ENCODE measurements at regions not wholly inside any gene's neighbourhood (a gene's known extent, or its start where the extent isn't known, plus 50 kb on each side); places are given as distances from the start of the nearest gene placed in this dataset.
"Not testable (repeated sequence)": the region's sequence is repeated elsewhere in the genome, so short reads cannot be mapped to it uniquely, and the experiment has no call there.

DNA sequence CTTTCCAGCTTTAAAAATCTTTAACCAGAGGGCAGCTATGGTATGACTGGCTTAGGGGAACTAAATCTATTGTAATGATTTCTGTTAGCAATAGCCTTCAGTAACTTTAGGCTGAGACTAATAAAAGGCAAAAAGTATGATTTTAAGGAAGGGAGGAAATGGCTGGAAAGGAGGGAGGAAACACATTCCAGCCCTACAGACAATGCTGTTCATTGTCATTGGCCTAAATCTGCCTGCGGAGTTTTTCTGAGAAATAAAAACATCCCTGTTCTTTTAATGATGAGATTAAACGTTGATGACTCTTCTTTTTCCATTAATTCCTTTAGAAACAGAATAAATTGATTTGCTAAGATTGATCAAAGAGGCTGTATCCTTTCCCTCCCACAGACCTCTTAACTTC is 99.6 kb upstream of the GRAMD1B start:
- H3K27me3 ChIP-seq (ENCODE audit: insufficient read depth, insufficient read length): no peaks in the 10 kb centered on the region
- H3K9ac ChIP-seq (ENCODE audit: insufficient read length, low read depth): no peak overlapping the region
- H3K4me1 ChIP-seq (ENCODE audit: insufficient read depth, insufficient read length): no peaks in the 10 kb centered on the region
- peaks cover 3% of the 10 kb centered on the region; the same call in 1 of the 2 replicates for H3K9me3 ChIP-seq (ENCODE audit: insufficient read depth, low read length)
- DNase-seq (ENCODE audit: low read depth, low spot score): no peak
- H3K4me3 ChIP-seq (ENCODE audit: insufficient read length, low read depth): no peak overlapping the region
- H3K36me3 ChIP-seq (ENCODE audit: insufficient read depth, insufficient read length, low read length): no peaks in the 10 kb centered on the region
- no peak for TF ChIP-seq ZNF274 (IDR thresholded peaks at IDR 0.05; ENCODE audit: low read depth, low read length)
- no peak for TF ChIP-seq YY1 (IDR thresholded peaks at IDR 0.05; ENCODE audit: insufficient read depth, insufficient read length)
- no peak for TF ChIP-seq SUZ12 (IDR thresholded peaks at IDR 0.05; ENCODE audit: extremely low read depth, insufficient read depth, insufficient read length)

DNA sequence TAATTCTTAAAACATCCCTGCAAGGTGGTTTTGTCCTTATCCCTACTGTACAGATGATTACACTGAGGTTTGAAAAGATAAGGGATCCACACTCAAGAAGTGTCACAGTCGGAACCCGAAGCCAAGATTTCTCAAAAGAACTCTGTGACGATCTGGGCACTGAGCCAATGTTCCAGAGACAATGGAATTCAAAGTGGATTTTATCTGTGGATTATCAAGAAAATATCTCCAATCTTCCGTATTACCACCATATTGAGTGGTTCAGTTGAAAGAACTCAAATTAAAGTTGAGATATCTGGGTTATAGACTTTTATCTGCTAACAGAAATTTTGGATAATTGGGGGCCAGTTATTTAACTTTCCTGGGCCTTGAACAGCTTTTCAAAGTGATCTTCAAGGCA is 100.0 kb upstream of the GRAMD1B start:
- Histone ChIP-seq H3K36me3 (ENCODE audit: insufficient read depth, insufficient read length, low read length) (no peaks in the 10 kb centered on the region), H3K9ac (ENCODE audit: insufficient read length, low read depth) (no peak overlapping the region), H3K4me3 (ENCODE audit: insufficient read length, low read depth) (no peak overlapping the region), H3K27me3 (ENCODE audit: insufficient read depth, insufficient read length) (no peaks in the 10 kb centered on the region), H3K9me3 (ENCODE audit: insufficient read depth, low read length) (no peaks in the 10 kb centered on the region; the same call in 1 of the 2 replicates), H3K4me1 (ENCODE audit: insufficient read depth, insufficient read length) (no peaks in the 10 kb centered on the region)
- DNase-seq (ENCODE audit: low read depth, low spot score): no peak
- TF ChIP-seq YY1 (IDR thresholded peaks at IDR 0.05; ENCODE audit: insufficient read depth, insufficient read length) (no peak), SUZ12 (IDR thresholded peaks at IDR 0.05; ENCODE audit: extremely low read depth, insufficient read depth, insufficient read length) (no peak), ZNF274 (IDR thresholded peaks at IDR 0.05; ENCODE audit: low read depth, low read length) (no peak)

DNA sequence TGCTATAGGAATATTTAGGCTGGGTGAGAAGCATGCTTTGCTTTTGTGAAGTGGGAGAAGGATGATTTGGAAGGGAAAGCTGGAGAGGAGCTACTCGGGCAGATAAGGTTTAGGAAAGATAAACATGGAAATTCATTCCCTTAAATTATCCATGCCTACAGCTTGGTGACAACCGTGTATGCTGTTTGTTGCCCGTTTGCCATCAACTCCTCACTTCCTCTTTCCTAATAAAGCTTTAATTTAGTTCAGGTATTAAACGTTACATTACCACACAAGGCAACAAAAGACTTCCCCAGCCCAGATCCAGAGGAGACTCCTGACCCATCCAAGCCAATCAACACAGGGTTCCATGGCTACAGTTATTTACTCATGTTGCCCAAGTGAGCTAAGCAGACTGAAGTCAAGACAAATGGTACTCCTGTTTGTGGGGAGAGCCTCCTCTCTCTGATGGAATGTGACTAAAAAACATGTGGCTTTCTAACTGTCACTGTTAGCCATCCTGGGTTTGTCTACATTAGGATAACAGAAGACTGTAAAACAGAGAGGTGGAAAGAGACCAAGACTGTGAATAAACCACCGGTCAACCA is 101.7 kb upstream of the GRAMD1B start:
- no peak for DNase-seq (ENCODE audit: low read depth, low spot score)
- H3K36me3 ChIP-seq (ENCODE audit: insufficient read depth, insufficient read length, low read length): no peaks in the 10 kb centered on the region
- no peaks in the 10 kb centered on the region for H3K27me3 ChIP-seq (ENCODE audit: insufficient read depth, insufficient read length)
- H3K4me1 ChIP-seq (ENCODE audit: insufficient read depth, insufficient read length): no peaks in the 10 kb centered on the region
- TF ChIP-seq SUZ12 (IDR thresholded peaks at IDR 0.05; ENCODE audit: extremely low read depth, insufficient read depth, insufficient read length) (no peak), YY1 (IDR thresholded peaks at IDR 0.05; ENCODE audit: insufficient read depth, insufficient read length) (no peak)
- H3K9me3 ChIP-seq (ENCODE audit: insufficient read depth, low read length): no peaks in the 10 kb centered on the region
- no peak overlapping the region for H3K4me3 ChIP-seq (ENCODE audit: insufficient read length, low read depth)
- no peak overlapping the region for H3K9ac ChIP-seq (ENCODE audit: insufficient read length, low read depth)

DNA sequence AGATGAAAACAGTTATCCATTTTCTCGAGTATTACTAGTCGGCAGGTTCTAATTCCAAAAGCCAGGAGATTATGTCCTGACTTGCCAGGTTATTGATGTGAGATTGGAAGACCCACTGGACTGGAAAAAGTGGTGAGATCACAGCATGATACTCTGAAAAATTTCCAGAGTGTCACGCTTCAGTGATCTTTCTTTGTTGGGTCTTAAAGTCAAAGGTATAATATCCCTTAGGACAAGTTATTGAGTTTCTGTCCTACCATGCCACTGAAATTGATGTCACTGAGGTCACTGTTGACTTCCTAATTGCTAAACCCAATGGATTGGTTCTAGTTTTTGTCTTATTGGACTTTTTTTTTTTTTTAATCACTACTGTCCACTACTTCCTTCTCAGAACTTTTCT is 104.5 kb upstream of the GRAMD1B start:
- TF ChIP-seq SUZ12 (IDR thresholded peaks at IDR 0.05; ENCODE audit: extremely low read depth, insufficient read depth, insufficient read length) (no peak), ZNF274 (IDR thresholded peaks at IDR 0.05; ENCODE audit: low read depth, low read length) (no peak), YY1 (IDR thresholded peaks at IDR 0.05; ENCODE audit: insufficient read depth, insufficient read length) (no peak)

DNA sequence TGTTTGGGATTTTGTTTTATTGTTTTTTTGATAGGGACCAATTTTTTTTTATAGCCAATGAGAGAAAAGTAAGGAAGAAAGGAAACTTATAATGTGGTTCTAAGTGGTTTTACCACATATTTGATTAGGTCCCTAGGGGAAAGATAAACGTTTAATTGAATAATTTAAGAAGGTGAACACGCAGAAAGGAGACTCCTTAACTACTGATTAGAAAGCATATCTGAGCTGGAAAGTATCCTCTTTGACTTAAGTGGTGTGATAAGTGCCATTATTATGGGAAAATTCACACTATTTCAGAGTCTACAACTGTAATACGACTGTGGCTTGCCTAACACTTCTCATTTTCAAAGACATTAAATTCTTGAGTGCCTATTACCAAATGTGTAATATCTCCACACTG is 106.5 kb upstream of the GRAMD1B start:
- Histone ChIP-seq H3K9ac (ENCODE audit: insufficient read length, low read depth) (no peak overlapping the region), H3K36me3 (ENCODE audit: insufficient read depth, insufficient read length, low read length) (no peaks in the 10 kb centered on the region), H3K4me3 (ENCODE audit: insufficient read length, low read depth) (no peak overlapping the region), H3K9me3 (ENCODE audit: insufficient read depth, low read length) (no peaks in the 10 kb centered on the region), H3K4me1 (ENCODE audit: insufficient read depth, insufficient read length) (no peaks in the 10 kb centered on the region), H3K27me3 (ENCODE audit: insufficient read depth, insufficient read length) (no peaks in the 10 kb centered on the region)
- TF ChIP-seq ZNF274 (IDR thresholded peaks at IDR 0.05; ENCODE audit: low read depth, low read length): no peak
- TF ChIP-seq SUZ12 (IDR thresholded peaks at IDR 0.05; ENCODE audit: extremely low read depth, insufficient read depth, insufficient read length): no peak
- TF ChIP-seq YY1 (IDR thresholded peaks at IDR 0.05; ENCODE audit: insufficient read depth, insufficient read length): no peak
- no peak for DNase-seq (ENCODE audit: low read depth, low spot score)

More for the DNA sequence above, 104.5 kb upstream of the GRAMD1B start:
- Histone ChIP-seq H3K9me3 (ENCODE audit: insufficient read depth, low read length) (no peaks in the 10 kb centered on the region), H3K9ac (ENCODE audit: insufficient read length, low read depth) (no peak overlapping the region), H3K4me3 (ENCODE audit: insufficient read length, low read depth) (no peak overlapping the region), H3K27me3 (ENCODE audit: insufficient read depth, insufficient read length) (no peaks in the 10 kb centered on the region), H3K4me1 (ENCODE audit: insufficient read depth, insufficient read length) (no peaks in the 10 kb centered on the region), H3K36me3 (ENCODE audit: insufficient read depth, insufficient read length, low read length) (no peaks in the 10 kb centered on the region)
- no peak for DNase-seq (ENCODE audit: low read depth, low spot score)

DNA sequence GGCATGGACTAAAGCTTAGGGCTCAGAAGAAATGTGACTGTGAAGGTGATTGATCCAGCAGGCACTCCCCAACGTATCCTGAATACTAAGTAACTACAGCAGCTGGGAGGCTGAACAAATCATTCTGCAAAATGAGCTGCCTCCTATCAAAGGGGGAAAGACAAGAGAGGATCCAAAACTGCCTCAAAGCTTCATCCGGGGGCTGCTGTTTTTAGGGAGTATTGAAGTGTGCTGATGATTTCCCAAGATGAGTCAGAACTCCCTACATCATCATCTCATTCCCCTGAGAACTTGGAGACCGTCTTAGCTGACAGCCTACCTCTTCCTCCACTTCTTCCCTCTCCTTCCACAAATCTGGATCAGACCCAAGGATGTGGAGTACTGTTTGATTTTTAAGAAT is 108.4 kb upstream of the GRAMD1B start:
- no peak for DNase-seq (ENCODE audit: low read depth, low spot score)
- H3K4me3 ChIP-seq (ENCODE audit: insufficient read length, low read depth): no peak overlapping the region
- no peaks in the 10 kb centered on the region for H3K9me3 ChIP-seq (ENCODE audit: insufficient read depth, low read length)
- no peaks in the 10 kb centered on the region for H3K36me3 ChIP-seq (ENCODE audit: insufficient read depth, insufficient read length, low read length)
- no peak for TF ChIP-seq SUZ12 (IDR thresholded peaks at IDR 0.05; ENCODE audit: extremely low read depth, insufficient read depth, insufficient read length)
- TF ChIP-seq YY1 (IDR thresholded peaks at IDR 0.05; ENCODE audit: insufficient read depth, insufficient read length): no peak
- no peak for TF ChIP-seq ZNF274 (IDR thresholded peaks at IDR 0.05; ENCODE audit: low read depth, low read length)
- no peaks in the 10 kb centered on the region for H3K27me3 ChIP-seq (ENCODE audit: insufficient read depth, insufficient read length)
- no peaks in the 10 kb centered on the region for H3K4me1 ChIP-seq (ENCODE audit: insufficient read depth, insufficient read length)
- no peak overlapping the region for H3K9ac ChIP-seq (ENCODE audit: insufficient read length, low read depth)

DNA sequence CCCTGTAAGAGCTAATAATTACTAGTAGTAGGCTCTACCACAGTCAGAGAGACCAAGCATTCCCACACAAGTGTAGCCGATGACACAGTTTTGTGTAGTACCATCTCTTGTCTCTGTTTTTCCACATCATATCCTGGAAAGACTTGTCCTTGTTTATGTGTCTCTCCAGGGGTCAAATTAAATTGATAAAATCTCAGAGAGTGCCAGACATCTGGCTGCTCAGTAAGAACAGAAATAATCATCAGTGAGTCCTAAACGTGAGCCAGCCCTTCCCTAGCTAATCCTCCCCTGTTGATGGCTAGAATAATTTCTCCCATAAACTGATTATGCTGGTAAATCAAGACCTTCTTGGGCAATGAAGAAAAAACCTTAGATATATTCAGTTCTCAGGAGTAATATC is 111.4 kb upstream of the GRAMD1B start:
- H3K27me3 ChIP-seq (ENCODE audit: insufficient read depth, insufficient read length): no peaks in the 10 kb centered on the region
- no peak overlapping the region for H3K4me3 ChIP-seq (ENCODE audit: insufficient read length, low read depth)
- no peaks in the 10 kb centered on the region for H3K36me3 ChIP-seq (ENCODE audit: insufficient read depth, insufficient read length, low read length)
- no peak overlapping the region for H3K9ac ChIP-seq (ENCODE audit: insufficient read length, low read depth)
- DNase-seq (ENCODE audit: low read depth, low spot score): no peak
- TF ChIP-seq YY1 (IDR thresholded peaks at IDR 0.05; ENCODE audit: insufficient read depth, insufficient read length): no peak
- TF ChIP-seq SUZ12 (IDR thresholded peaks at IDR 0.05; ENCODE audit: extremely low read depth, insufficient read depth, insufficient read length): no peak
- no peak for TF ChIP-seq ZNF274 (IDR thresholded peaks at IDR 0.05; ENCODE audit: low read depth, low read length)
- H3K9me3 ChIP-seq (ENCODE audit: insufficient read depth, low read length): no peaks in the 10 kb centered on the region
- H3K4me1 ChIP-seq (ENCODE audit: insufficient read depth, insufficient read length): no peaks in the 10 kb centered on the region

DNA sequence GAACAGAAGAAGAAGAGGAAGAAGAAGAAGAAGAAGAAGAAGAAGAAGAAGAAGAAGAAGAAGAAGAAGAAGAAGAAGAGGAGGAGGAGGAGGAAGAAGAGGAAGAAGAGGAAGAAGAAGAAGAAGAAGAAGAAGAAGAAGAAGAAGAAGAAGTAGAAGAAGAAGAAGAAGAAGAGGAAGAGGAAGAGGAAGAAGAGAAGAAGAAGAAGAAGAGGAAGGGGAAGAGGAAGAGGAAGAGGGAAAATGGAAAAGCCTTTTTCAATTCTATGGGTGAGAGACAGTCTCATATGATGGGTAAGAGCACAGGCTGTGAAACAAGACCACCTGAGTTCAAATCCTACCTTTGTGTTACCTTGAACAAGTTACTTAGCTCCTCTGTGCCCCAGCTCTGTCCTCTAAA is 111.9 kb upstream of the GRAMD1B start:
- H3K36me3 ChIP-seq (ENCODE audit: insufficient read depth, insufficient read length, low read length); H3K9me3 ChIP-seq (ENCODE audit: insufficient read depth, low read length); H3K4me1 ChIP-seq (ENCODE audit: insufficient read depth, insufficient read length); H3K9ac ChIP-seq (ENCODE audit: insufficient read length, low read depth); DNase-seq (ENCODE audit: low read depth, low spot score); H3K4me3 ChIP-seq (ENCODE audit: insufficient read length, low read depth); H3K27me3 ChIP-seq (ENCODE audit: insufficient read depth, insufficient read length): not testable (repeated sequence)

Data from NT2/D1 (cell line).